PC-3 (cell line): ENCODE measurements at regions not wholly inside any gene's neighbourhood (a gene's known extent, or its start where the extent isn't known, plus 50 kb on each side); places are given as distances from the start of the nearest gene placed in this dataset.

Experiments used
- ATAC-seq: fragments of 200-7000 bp; cut with Tn5 transposase; 2 replicates; pipeline ENCODE4 v1.9.1; 2020; ENCODE audit warnings: mild to moderate bottlenecking, moderate library complexity
- BruUV-seq: library from RNA; stranded (reverse); fragments of 400-500 nt; replicated peaks from 2 replicates; lab custom pipeline; 2021; lab: Mats Ljungman, UMichigan
- CTCF ChIA-PET: fragments of 300-600 bp; sonication (Branson Sonifier 250); formaldehyde crosslinking; loops from one replicate; lab custom pipeline; 2022; ENCODE audit warnings: antibody characterized with exemption; lab: Charles Lee
- POLR2A ChIA-PET: fragments of 300-600 bp; sonication (Branson Sonifier 250); formaldehyde crosslinking; loops from one replicate; lab custom pipeline; 2022; ENCODE audit warnings: antibody characterized with exemption; ENCODE audit not compliant: unreplicated experiment; lab: Charles Lee
- DNase-seq: peaks from one replicate; pipeline ENCODE4 v3.0.0-alpha.2; 2015
- H2AFZ ChIP-seq: fragments of 300-600 bp; sonication (generic); 2 replicates; pipeline ENCODE4 v1.6.0; 2016; ENCODE audit warnings: antibody characterized with exemption, low read length
- H3F3A ChIP-seq: fragments of 300-600 bp; sonication (generic); one replicate; pipeline ENCODE4 v1.6.0; 2017; ENCODE audit warnings: antibody characterized with exemption, low read length, control low read depth, mild to moderate bottlenecking; ENCODE audit not compliant: unreplicated experiment
- H3K27ac ChIP-seq: fragments of 300-600 bp; sonication (generic); 2 replicates; pipeline ENCODE4 v1.5.1; 2016; ENCODE audit warnings: mild to moderate bottlenecking, low read length
- H3K27me3 ChIP-seq: fragments of 300-600 bp; sonication (generic); 2 replicates; pipeline ENCODE4 v1.6.1; 2016; ENCODE audit warnings: low read length, mixed read lengths
- H3K36me3 ChIP-seq: fragments of 300-600 bp; sonication (generic); 2 replicates; pipeline ENCODE4 v1.6.1; 2016; ENCODE audit warnings: low read depth, mixed run types, low read length, mixed read lengths
- H3K4me1 ChIP-seq: fragments of 300-600 bp; sonication (generic); 2 replicates; pipeline ENCODE4 v1.5.1; 2016; ENCODE audit warnings: low read length; ENCODE audit not compliant: insufficient read depth
- H3K4me2 ChIP-seq: fragments of 300-600 bp; sonication (generic); 2 replicates; pipeline ENCODE4 v1.6.0; 2016; ENCODE audit warnings: low read length
- H3K4me3 ChIP-seq: fragments of 300-600 bp; sonication (generic); 2 replicates; pipeline ENCODE4 v1.5.1; 2016; ENCODE audit warnings: mild to moderate bottlenecking, low read length, mixed read lengths
- H3K79me2 ChIP-seq: fragments of 300-600 bp; sonication (generic); 2 replicates; pipeline ENCODE4 v1.6.1; 2017; ENCODE audit warnings: low read length, mixed read lengths
- H3K9ac ChIP-seq: fragments of 300-600 bp; sonication (generic); 2 replicates; pipeline ENCODE4 v1.6.0; 2016; ENCODE audit warnings: mild to moderate bottlenecking, low read length
- H3K9me2 ChIP-seq: fragments of 300-600 bp; sonication (generic); replicated peaks from 2 replicates; pipeline ENCODE4 v1.6.1; 2016; ENCODE audit warnings: mixed run types, low read length, mixed read lengths
- H3K9me3 ChIP-seq: fragments of 300-600 bp; sonication (generic); 2 replicates; pipeline ENCODE4 v1.6.1; 2016; ENCODE audit warnings: low read length, mixed read lengths
- H4K20me1 ChIP-seq: fragments of 300-600 bp; sonication (generic); 2 replicates; pipeline ENCODE4 v1.6.1; 2016; ENCODE audit warnings: low read length, mixed read lengths
- CTCF ChIP-seq: fragments of 300-600 bp; sonication (generic); conservative IDR thresholded peaks from 2 replicates; pipeline ENCODE4 v1.5.1; 2017; ENCODE audit warnings: antibody characterized with exemption, low read depth, mild to moderate bottlenecking, low read length
- EZH2 ChIP-seq: fragments of 300-600 bp; sonication (generic); IDR thresholded peaks from one replicate; pipeline ENCODE4 v1.6.1; 2017; ENCODE audit warnings: antibody characterized with exemption, mild to moderate bottlenecking, low read length; ENCODE audit not compliant: unreplicated experiment
- EZH2phosphoT487 ChIP-seq: fragments of 300-600 bp; sonication (generic); IDR thresholded peaks from 2 replicates; pipeline ENCODE4 v1.6.1; 2018; ENCODE audit warnings: mild to moderate bottlenecking, antibody characterized with exemption, low read length, borderline replicate concordance
- intact Hi-C: fragments of 100-400 bp; cut with micrococcal nuclease; formaldehyde crosslinking; loops from 2 replicates; pipeline ENCODE4 v1.9.0; 2023

GRCh38 chr13:36543671-36544070 is 111.4 kb downstream of the CCNA1 start:
- BruUV-seq: no TSS peak

GRCh38 chr13:36548129-36548528 is 115.8 kb downstream of the CCNA1 start:
- intact Hi-C loops: no loop called here
- H3K4me1 ChIP-seq: no peaks in the 10 kb centered on the region
- H3K9me2 ChIP-seq: no peaks in the 10 kb centered on the region
- H3F3A ChIP-seq: no peaks in the 10 kb centered on the region
- 0 out of 2 replicates have a peak, but pooled peaks cover 6% of the 10 kb centered on the region for H3K27me3 ChIP-seq
- no peak for TF ChIP-seq EZH2
- no peak for TF ChIP-seq CTCF
- TF ChIP-seq EZH2phosphoT487: no peak
- POLR2A ChIA-PET: interaction anchor here (0.7 kb wide), 1 partner anchor 66 kb away, joined by 5 read pairs; no protein-coding TSS in a partner anchor
- H4K20me1 ChIP-seq: no peaks in the 10 kb centered on the region
- BruUV-seq: no TSS peak
- H3K9me3 ChIP-seq: no peaks in the 10 kb centered on the region
- no peak overlapping the region for H3K4me3 ChIP-seq
- no peak overlapping the region for H3K4me2 ChIP-seq
- no peak for DNase-seq
- CTCF ChIA-PET: no interaction called here
- H3K79me2 ChIP-seq: no peaks in the 10 kb centered on the region
- H2AFZ ChIP-seq: no peak overlapping the region
- no peak for ATAC-seq
- H3K36me3 ChIP-seq: no peaks in the 10 kb centered on the region
- no peak overlapping the region for H3K27ac ChIP-seq
- H3K9ac ChIP-seq: no peak overlapping the region

More at GRCh38 chr13:36543671-36544070, 111.4 kb downstream of the CCNA1 start:
- no peak overlapping the region for H2AFZ ChIP-seq
- H3K4me2 ChIP-seq: no peak overlapping the region
- CTCF ChIA-PET: no interaction called here
- no peak overlapping the region for H3K27ac ChIP-seq
- no peak overlapping the region for H3K4me3 ChIP-seq
- H3K36me3 ChIP-seq: no peaks in the 10 kb centered on the region
- TF ChIP-seq EZH2 (no peak), EZH2phosphoT487 (no peak), CTCF (no peak)
- no peaks in the 10 kb centered on the region for H3K79me2 ChIP-seq
- 0 out of 2 replicates have a peak, but pooled peaks cover 6% of the 10 kb centered on the region for H3K27me3 ChIP-seq
- H3K9me3 ChIP-seq: no peaks in the 10 kb centered on the region
- no peaks in the 10 kb centered on the region for H4K20me1 ChIP-seq
- intact Hi-C loops: no loop called here
- H3K9ac ChIP-seq: no peak overlapping the region
- POLR2A ChIA-PET: no interaction called here
- DNase-seq (no peak), ATAC-seq (no peak)
- H3F3A ChIP-seq: no peaks in the 10 kb centered on the region
- H3K9me2 ChIP-seq: no peaks in the 10 kb centered on the region
- no peaks in the 10 kb centered on the region for H3K4me1 ChIP-seq

- POLR2A ChIA-PET: no interaction called here
Observed at GRCh38 chr13:36549126-36549702, 116.9 kb downstream of the CCNA1 start.

More at GRCh38 chr13:36549126-36549702, 116.9 kb downstream of the CCNA1 start:
- Histone ChIP-seq H3K79me2 (no peaks in the 10 kb centered on the region), H3K9me2 (no peaks in the 10 kb centered on the region), H3K36me3 (no peaks in the 10 kb centered on the region), H3K27me3 (0 out of 2 replicates have a peak, but pooled peaks cover 6% of the 10 kb centered on the region), H3K4me2 (no peak overlapping the region), H2AFZ (no peak overlapping the region), H4K20me1 (no peaks in the 10 kb centered on the region), H3K27ac (no peak overlapping the region), H3K4me1 (no peaks in the 10 kb centered on the region), H3K9ac (no peak overlapping the region), H3K4me3 (no peak overlapping the region), H3F3A (no peaks in the 10 kb centered on the region), H3K9me3 (no peaks in the 10 kb centered on the region)
- CTCF ChIA-PET: interaction anchor here (0.5 kb wide), 1 partner anchor 132 kb away, joined by 4 read pairs; no protein-coding TSS in a partner anchor
- intact Hi-C loops: no loop called here
- BruUV-seq: no TSS peak
- DNase-seq: no peak
- no peak for TF ChIP-seq EZH2
- no peak for TF ChIP-seq CTCF
- no peak for TF ChIP-seq EZH2phosphoT487
- no peak for ATAC-seq
